Stimulated activated CD8-positive, alpha-beta memory T cell treated with anti-CD3 and anti-CD28 coated beads, Interleukin-2, amount 100 ng/mL, for 1 hour (primary cell): ENCODE measurements at regions not wholly inside any gene's neighbourhood (a gene's known extent, or its start where the extent isn't known, plus 50 kb on each side); places are given as distances from the start of the nearest gene placed in this dataset.
"Not testable (repeated sequence)": the region's sequence is repeated elsewhere in the genome, so short reads cannot be mapped to it uniquely, and the experiment has no call there.

Experiments used
- DNase-seq, 2 donors: peaks; one replicate each; pipeline ENCODE4 v3.0.0-alpha.2; 2020; ENCODE audit warnings: low read depth in 2 of 2

DNA sequence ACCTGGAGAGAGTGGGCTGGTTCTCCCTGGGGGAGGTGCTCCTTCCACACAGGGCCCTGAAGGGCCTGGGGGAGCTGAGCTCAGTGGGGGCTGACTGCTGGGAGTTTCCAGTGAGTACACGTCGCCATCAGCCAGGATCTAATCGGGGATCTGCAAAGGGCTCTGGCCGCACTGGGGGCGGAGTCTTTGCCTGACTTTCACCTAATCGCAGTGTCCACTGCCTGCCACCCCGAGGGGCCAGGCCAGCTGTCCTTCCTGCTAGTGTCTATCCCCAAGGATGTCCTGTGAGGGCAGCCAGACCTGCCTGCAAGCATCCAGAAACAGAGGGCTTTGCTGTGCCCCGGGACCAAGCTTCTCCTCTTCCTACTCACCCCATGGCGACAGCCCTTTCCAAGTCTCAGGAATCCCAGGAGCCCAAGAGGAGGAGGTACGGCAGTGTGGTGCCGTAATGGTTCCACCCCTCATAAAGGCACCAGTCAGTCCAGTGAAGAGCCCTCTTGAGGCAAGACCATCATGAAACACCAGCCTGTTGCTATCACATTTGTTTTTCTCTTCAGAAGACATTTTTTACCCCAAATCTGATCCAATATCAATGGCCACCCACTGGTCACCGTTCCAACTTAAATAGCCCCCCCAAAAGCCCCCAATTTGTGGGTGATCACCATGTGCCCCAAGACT is 243.1 kb upstream of the ECI2 start:
- no peak for DNase-seq

DNA sequence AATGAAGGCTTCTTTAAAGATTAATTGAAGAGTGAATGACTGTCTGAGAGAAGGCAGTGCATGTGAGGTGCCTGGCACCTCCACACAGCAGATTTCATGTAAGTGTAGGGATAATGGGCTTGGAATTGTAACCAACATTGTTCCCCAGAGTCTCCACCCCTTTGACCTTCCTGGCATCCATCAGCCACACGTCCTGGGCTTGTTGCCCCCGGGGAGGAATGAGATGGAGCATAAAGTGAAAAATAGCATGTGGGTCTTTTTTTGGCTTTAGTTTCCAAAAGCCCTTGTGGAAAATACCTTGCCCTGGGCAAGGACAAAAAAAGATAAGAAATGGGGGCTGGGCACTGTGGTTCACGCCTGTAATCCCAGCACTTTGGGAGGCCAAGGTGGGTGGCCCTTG is 242.2 kb upstream of the ECI2 start:
- DNase-seq = no peak

DNA sequence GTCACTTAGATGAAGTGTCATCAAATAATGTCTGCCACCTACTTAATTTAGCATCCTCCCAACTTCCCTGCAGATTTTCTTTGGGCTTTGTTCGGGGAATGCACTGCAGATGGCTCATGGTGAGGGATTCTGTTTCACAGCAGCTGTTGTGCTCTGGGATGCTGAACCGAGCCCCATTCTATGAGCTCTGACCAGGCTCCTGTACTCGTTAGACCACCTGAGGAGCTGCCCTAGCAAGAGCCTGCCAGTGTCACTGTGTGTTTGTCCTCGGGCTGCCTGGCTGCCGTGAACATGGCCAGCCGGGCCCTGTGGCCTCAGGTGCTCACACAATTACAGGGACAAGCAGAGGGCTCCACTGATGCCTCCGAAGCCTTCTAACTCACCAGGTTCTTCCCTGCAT is 238.8 kb upstream of the ECI2 start:
- no peak for DNase-seq

DNA sequence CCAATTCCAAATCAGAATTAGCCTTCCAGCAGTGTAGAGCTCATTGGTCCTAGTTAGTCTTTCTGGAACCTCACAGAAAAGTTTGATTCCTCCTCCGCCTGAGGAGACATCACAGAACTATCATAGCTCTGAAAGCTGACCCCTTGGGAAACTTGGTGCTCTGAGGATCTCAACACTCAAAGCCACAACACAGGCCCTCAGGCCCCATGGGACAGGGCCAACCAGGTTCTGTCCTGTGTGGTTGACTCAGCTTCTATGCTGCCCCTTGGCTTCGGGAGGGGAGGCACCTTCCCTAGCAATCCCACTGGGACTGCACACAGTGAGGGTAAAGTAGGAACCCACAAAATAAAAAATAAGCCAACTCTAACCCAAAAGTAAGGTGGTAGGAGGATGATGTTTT is 237.5 kb upstream of the ECI2 start:
- no peak for DNase-seq

DNA sequence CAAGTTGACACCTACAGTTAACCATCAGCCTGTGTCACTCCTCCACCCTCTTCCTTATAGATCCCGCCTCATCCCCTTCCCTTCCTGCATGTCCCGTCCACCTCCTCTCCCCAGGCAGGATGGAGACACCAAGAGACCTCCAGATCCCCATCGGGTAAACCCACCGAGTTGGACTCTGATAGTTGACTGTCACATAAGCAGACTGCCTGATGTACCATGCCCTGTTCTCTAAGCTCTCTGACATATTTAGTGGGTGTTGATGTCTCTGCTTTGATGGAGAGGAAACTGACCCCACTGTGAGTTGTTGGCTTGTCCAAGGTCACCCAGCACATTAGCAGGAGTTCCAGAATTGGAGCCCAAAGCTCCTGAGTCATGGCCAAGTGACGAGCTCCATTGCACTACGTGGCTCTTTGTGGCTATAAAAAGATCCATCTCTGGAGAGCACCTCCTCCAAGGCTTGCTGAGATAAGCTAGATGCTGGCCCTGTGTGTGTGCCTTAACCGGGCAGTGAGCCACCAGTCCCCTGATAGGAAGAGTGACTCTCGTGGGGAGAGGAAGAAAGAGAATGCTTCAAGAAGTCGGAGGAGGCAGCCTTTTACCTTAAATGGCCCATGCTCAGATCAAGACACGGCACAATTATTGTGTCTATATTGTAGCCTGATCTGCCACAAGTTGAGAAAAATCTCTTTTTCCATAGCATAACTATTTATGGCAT is 236.0 kb upstream of the ECI2 start:
- no peak for DNase-seq

DNA sequence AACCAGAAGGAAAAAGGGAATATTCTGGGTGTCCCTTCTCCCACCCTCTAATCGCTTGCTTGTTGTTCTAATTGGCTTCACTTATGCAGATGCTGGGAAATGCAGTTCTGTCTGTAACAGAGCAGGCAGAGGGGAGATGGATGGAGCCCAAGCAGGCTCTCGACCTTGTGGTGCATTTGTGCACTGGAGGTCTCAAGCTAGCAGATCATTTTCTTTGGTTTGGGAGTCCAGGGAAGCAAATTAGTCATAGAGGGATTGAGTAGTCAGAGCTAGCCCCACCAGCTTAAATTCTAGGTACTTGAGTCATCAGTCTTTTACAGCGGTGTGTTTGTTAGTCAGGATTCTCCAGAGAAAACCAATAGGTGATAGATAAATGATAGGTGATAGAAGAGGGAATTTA is 234.7 kb upstream of the ECI2 start:
- no peak for DNase-seq

DNA sequence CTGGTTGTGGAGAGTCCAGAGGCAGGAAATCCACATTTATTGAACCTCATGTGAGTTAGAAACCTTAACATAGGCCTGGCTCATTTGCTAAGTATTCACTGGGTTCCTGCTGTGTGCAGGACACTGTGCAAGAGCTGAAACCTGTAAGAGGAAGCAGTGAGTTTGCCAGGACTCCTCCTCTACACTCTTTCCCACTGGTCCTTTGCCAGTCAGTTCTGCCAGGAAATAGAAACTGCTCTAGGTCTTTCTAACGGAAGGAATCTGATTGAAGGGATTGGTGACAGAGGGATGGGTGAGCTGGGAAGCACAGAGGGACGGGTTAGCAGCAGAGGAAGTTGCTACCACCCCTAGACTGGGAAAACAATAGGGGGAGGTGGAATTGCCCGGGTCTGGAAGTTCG is 234.2 kb upstream of the ECI2 start:
- DNase-seq = no peak

DNA sequence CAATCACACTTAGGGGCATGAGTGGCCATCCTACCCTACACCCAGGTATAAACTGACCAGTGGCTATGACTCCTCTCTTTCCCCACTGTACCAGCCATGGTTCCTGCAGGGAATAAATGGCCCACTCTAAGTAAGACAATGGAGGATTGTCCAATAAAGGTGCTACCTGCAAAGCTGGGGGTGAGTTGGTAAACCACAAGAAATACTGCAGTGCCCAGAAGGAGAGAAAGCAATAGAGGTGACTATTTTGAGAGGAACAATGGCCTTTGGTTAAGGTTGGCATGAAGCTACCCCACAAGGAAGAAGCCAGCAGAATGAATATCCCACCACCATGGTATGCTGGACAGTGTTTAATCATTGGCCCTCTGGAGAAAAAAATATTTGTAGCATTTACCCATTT is 233.3 kb upstream of the ECI2 start:
- no peak for DNase-seq

DNA sequence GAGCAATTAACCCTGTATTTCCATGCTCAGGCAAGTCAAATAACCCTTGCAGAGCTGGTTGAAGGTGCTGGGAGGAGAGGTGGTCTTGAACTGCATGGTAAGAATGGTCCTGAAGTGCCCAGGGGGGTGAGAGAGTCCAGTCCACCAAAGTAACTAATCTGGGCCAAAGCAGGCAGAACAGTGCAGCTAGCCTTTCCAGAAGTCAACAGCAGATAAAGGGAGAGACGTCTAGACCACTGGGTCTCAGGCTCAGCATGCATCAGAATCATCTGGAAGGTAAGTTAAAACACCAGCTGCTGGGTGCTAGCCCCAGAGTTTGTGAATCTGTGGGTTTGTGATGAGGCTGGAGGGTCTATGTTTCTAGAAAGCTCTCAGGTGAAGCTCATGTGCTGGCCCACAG is 232.3 kb upstream of the ECI2 start:
- DNase-seq = no peak

DNA sequence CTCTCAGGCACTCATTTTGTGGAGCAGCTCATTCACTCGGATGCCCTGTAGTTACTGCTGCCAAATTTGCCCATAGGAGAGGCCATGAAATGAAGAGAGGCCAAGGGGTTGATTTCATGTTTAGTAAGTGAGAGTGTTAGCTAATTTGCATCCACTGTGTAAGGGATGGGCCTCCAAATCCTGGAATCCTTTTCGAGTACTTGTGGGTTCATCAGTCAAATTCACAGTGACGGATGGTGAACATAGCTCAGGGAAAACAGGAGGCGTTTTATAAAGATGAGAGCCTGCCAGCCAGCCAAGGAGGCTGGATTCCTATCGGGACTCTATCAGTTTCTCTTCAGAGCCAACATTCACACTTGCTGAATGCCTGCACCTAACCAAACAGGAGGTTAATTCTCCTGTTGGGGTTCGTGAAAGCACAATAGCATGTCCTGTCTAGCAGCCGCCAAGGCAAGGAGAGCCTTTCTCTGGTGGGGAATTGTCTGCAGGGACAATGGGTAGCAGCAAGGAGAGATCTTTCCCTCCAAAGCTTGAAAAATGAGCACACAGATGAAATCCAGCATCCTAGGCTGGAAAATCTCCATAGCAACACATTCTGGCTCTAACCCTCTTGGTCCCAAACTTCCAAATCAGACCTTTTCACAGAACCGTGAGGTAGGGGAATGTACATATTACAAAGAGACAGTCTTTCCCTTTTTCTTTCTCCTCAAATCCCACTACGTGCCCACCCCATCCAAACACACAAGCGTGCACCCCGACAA is 231.4 kb upstream of the ECI2 start:
- DNase-seq = no peak

DNA sequence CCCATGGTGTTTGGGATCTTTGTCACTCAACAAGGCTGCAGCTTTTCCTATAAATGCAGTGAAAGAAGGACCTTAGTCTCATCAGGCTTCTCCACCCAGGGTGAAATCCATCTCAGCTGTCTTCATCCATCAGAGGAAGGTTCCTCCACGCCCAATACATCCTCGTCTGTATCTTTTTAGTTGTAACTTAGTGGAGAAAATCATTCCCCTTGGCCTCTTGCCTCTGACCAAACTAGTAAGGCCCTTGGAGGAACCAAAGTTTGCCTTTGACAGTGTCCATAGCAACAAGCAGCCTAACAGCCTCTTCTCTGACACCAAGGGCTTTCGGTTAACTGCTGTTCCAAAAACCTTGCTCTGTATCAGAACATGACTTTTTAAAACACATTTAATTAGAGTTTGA is 230.3 kb upstream of the ECI2 start:
- DNase-seq = no peak

DNA sequence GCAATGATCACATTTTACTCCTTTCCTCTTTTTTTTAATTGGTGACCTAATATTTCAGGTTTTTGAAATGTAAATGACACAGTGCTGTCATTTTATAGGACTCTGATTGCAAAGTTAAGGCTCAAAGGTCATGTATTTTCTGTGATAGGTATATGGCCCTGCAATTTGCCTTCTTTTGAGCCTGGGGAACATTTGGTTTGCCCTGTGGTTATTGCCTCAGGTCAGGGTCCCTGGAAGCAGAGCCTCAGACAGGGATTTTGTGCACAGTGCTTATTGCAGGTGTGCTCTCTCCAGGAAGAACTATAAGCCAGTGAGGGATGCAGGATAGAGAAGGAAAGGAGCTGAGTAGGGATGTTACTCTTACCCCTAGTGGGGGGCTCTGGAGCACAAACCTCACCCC is 229.3 kb upstream of the ECI2 start:
- DNase-seq = no peak

DNA sequence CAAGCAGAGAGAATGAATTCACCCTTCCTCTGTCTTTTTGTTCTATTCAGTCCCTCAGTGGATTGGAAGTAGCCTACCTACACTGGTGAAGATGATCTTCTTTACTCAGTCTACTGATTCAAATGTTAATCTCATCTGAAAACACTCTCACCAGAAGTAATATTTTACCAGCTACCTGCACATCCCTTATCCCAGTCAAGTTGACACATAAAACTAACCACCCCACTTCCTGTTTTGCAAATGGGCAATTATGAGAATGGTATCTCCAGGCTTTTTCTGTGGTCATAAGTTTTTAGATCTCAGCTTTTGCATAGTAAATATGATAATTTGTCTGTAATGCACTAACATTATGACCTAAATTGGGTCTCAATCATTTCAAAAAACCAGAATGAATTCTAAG is 228.8 kb upstream of the ECI2 start:
- no peak for DNase-seq

DNA sequence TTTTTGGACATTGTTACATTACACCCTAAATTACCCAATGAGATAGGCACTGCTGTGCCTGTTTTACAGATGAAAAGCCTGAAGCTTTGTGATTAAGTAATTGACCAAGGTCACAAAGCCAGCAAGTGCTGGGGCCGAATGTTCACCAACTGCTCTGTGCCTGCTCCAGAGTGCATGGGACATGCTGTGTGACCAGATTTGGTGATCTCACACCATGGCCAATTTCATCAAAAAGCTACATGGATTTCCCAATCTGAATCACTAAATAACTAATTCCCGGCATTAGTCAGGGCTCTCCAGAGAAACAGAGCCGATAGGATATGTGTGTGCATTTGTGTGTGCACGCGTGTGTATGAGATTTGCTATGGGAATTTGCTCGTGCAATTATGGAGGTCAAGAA is 228.3 kb upstream of the ECI2 start:
- DNase-seq = no peak

DNA sequence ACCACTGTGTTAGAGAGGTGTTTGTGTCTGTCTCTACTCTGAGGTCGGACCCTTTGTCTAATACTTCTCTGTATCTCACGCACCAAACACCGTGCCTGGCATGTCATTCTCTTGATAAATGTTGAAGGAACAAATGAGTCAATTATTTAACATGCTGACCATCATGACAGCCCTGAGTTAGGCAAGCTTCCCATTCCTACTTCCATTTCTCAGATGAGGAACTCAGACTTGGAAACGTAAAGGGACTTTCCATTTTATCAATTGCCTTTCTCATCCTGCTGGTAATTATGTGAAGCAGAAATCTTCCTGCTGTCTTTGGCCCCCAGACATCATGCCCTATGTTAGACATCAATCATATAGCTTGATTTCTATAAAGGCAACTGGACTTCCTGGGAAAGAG is 227.0 kb upstream of the ECI2 start:
- DNase-seq = no peak

DNA sequence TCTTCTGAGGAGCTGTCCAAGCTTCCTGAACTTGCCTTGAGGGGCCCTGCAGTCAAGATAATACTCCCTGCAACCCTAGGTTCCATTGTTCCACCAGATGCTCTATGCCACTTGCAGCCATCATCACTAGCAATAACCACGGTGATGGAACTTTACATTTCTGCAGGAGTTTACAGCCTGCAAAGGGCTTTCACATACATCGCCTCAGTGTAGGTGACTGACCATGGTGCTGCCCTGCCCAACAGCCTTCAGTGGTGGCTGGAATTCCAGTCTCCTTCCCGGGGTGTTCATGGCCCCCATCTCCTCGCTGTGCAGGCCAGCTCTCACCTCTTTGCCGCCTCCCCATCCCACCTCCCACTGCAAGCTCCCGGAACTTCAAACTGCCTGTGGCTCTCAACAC is 225.5 kb upstream of the ECI2 start:
- no peak for DNase-seq

DNA sequence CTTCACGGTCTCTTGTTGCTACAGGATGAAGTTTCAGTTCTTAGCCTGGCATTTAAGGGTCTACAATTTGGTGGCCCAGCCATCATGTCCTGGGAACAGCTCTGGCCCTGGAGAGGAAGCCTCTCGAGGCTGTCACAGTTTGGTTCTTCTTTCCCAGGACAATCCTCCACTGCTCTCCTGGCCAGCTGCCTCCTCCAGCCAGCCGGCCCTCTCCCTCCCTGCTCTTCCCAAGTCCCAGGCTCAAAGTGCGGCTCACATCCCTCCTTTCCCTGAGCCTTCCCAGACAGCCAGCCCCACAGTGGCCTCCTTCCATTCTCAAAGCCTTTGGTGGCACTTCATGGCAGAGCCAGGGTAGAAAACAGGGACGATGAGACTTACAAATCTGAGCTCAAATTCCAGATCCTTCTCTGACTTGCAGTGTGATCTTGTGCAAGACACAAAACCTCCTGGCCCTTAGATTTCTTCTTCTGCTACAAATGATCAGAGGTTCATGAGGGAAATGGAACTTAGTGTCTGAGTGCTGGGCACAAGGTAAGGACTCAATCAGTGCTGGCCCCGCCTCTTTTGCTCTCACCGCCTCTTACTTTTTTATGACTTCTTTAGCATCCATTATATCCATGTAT is 223.8 kb upstream of the ECI2 start:
- no peak for DNase-seq

DNA sequence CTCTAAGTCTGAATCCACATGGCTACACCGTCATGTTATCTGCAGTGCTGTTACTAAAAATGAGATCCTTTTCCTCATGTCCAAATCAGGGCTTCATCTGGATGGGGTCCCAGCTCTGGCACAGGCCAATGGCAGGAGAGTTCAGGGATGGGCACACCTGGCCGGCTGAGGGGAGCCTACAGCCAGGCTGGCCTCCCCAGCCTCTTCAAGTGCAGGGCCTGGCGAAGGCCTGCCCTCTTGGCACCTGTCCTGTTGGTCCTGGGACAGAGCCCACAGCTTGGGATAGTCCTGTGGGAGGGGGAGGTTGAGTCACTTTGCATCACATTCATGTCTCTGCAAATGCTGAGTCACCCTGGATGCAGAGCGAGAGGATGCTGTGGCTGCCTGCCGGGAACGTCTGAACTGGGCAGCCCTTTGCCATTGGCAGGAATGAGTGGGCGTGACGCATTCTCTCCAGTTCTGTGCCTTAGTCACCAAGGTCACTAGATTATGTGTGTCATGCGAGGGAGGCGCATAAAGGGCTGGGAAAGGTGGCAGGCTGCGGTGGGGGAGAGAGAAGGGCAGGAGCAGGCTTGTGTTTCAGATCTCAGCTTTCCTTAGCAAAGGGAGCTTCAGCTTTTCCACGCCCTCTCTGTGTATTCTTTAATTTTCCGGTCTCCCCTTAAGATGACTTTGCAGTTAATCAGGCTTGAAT is 223.2 kb upstream of the ECI2 start:
- no peak for DNase-seq

DNA sequence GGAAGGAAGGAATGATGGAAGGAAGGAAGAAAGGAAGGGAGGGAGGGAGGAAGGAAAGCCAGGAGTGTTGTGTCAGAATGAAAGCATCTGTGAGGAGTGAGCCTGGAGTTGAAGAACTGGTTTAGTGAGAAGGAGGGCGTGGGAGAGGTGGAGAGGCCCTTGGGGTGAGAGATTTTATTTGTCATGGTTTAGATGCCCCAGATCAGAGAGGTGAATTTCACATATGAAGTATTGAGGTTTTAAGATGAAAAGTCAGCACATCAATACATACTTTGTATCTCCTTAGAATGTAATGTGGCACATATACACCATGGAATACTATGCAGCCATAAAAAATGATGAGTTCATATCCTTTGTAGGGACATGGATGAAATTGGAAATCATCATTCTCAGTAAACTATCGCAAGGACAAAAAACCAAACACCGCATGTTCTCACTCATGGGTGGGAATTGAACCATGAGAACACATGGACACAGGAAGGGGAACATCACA is 222.3 kb upstream of the ECI2 start:
- not testable (repeated sequence) for DNase-seq

DNA sequence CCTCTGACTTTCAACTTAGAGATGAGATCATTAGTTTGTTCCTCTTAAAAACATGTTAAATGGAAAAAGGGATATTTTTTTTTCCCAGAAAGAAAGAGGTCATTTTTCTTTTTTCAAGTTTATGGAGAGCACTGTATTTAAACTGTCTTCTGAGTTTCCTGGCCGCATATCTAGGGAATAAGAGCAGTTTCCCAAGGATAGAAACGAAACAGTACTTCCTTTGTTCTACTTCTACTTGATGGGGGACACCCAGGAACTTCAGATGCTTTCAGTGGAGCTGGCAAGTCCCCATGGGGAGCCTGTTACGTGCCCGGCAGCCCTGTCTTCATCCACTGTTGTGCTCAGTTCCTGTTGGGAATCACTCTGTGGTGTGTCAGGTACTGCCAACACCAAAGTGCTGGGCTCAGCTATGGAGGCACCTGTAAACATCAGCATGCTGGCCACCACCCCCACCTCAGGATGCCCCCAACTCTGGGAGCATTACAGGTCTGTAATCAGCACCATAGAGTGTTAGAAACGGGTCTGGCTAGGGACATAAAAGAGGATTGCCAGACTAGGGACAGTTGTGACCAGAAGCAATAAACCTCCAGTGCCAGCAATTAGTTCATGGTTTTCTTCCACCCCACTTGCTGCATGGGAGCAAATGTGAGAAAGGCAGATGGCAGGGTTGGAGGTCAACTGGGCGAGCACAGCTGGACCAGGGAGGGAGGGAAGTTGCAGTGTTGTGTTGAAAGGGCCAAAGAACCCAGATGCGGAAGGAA is 221.7 kb upstream of the ECI2 start:
- DNase-seq = no peak

DNA sequence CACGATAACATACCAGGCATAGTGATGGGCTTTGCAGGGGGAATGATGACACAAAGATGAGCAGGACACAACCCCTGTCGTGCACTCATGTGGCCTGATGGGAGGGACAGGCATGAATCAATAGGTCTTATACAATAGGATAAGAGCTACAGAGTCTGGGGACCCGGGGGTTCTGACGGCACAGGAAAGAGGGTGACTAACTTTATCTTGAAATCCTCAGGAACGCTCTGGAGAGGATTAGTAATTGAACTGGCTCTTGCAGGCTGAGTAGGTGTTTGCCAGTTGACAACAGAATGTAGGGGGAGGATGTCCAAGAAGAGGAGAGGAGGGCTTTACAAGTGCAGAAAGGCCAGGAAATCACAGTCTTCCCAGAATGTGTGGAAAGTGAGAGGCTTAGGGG is 219.9 kb upstream of the ECI2 start:
- DNase-seq = no peak
